RWPE1 (cell line): ENCODE measurements at regions not wholly inside any gene's neighbourhood (a gene's known extent, or its start where the extent isn't known, plus 50 kb on each side); places are given as distances from the start of the nearest gene placed in this dataset.

ENCODE experiments used
- CTCF ChIA-PET: fragments of 350-600 bp; sonication (Branson Sonifier 250); formaldehyde crosslinking; extraction: SDS; loops from one replicate; lab custom pipeline; 2021; lab: Yijun Ruan, JAX
- POLR2A ChIA-PET: fragments of 400-600 bp; formaldehyde crosslinking; extraction: SDS; loops from one replicate; lab custom pipeline; 2020; ENCODE audit warnings: antibody characterized with exemption; ENCODE audit not compliant: low non-redundant PET; lab: Yijun Ruan, JAX
- DNase-seq: peaks from one replicate; pipeline ENCODE4 v3.0.0; 2012; ENCODE audit warnings: low spot score
- H3K27ac ChIP-seq: fragments of 450-650 bp; 2 replicates; pipeline ENCODE4 v1.5.1; 2017
- TF ChIP-seq, protein P1 (sequence below): fragments of 450-650 bp; conservative IDR thresholded peaks from 2 replicates; pipeline ENCODE4 v1.5.1; 2017; ENCODE audit warnings: low read depth, mild to moderate bottlenecking

DNA sequence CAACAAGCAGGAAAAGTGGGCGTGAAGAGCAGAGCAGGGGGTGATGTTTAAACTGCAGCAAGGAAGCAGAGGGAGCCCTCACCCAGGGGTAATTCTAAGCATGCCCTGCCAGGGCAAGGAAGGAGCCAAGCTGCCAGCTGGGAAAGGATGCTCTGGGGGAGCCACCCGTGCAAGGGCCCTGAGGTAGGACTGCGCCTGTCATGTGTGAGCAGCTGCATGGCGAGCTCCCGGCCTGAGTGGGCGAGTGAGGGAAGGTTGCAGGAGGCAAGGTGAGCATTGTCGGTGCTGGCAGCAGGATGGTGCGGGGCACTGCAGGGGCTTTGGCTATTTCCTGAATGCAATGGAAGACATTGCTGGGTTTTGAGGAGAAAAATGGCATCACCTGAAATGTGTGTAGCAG lies 107.2 kb downstream of the COPS8 start:
- ChIA-PET CTCF (interaction anchor here (0.6 to 0.7 kb wide), 2 partner anchors 24 kb away, joined by 3 to 4 read pairs; no protein-coding TSS in a partner anchor), POLR2A (no interaction called here)
- no peak overlapping the region for H3K27ac ChIP-seq
- TF ChIP-seq, protein P1, sequence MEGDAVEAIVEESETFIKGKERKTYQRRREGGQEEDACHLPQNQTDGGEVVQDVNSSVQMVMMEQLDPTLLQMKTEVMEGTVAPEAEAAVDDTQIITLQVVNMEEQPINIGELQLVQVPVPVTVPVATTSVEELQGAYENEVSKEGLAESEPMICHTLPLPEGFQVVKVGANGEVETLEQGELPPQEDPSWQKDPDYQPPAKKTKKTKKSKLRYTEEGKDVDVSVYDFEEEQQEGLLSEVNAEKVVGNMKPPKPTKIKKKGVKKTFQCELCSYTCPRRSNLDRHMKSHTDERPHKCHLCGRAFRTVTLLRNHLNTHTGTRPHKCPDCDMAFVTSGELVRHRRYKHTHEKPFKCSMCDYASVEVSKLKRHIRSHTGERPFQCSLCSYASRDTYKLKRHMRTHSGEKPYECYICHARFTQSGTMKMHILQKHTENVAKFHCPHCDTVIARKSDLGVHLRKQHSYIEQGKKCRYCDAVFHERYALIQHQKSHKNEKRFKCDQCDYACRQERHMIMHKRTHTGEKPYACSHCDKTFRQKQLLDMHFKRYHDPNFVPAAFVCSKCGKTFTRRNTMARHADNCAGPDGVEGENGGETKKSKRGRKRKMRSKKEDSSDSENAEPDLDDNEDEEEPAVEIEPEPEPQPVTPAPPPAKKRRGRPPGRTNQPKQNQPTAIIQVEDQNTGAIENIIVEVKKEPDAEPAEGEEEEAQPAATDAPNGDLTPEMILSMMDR: no peak
- DNase-seq: no peak

DNA sequence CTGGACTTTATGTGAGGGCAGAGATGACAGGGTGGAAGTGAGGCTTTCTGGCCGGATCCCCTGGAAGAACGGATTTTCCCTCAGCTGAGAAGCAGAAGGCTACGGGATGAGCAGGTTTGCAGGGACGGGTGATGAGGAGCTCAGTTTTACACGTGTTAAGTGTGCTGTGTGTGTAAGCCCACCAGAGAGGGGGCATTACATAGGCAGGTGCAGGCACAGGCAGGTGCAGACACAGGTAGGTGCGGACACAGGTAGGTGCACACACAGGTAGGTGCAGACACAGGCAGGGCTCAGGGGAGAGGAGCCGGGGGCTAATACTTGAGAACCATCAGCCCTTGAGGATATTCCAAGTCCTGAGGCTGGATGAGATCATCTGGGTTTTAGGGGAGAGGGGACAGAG lies 107.7 kb downstream of the COPS8 start:
- TF ChIP-seq, protein P1: no peak
- H3K27ac ChIP-seq: no peak overlapping the region
- ChIA-PET CTCF (interaction anchor here (0.6 to 0.9 kb wide), 3 partner anchors 25 to 87 kb away, joined by 3 to 4 read pairs (median 3); no protein-coding TSS in a partner anchor), POLR2A (no interaction called here)
- DNase-seq: no peak

DNA sequence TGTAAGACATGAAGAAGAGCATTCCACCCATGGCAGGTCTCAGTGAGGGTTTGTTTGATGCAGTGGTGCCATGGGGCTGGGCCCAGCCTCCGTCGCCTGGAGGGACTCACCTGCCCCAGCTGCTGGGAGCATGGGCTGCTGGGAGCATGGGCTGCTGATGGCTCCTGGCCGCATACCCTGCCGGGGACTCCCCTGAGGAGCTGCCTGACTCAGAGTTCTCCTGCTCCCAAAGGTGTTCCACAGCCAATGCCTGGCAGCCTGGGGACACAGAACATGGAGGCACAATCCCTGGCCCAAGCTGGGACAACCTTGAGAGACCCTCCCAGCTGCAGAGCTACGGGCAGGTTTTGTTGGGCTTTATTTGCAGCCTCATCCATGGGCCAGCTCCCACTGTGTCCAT lies 108.4 kb downstream of the COPS8 start:
- no peak overlapping the region for H3K27ac ChIP-seq
- CTCF ChIA-PET: interaction anchor here (0.6 to 0.9 kb wide), 3 partner anchors 42 to 227 kb away, joined by 3 read pairs; no protein-coding TSS in a partner anchor
- DNase-seq: no peak
- POLR2A ChIA-PET: no interaction called here
- TF ChIP-seq, protein P1: no peak

DNA sequence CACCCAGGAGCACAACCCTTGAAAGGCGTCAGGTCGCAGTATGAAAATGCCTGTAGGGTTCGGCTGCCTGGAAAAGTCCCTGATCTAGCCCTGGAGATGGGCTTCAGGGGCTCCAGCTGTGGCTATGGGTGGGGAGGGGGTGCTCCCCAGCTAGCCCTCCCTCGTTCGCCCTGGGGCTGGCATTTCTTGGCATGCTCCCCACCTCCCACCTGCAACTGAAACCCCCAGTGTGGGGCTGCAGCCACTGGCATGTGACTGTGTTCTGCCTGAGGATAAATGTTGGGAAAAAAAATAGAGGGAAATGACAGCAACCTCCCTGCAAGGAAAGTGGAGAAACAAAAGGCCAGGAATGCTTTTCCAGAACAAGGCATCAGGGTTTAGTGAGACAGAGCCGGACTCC lies 109.2 kb downstream of the COPS8 start:
- H3K27ac ChIP-seq: no peak overlapping the region
- POLR2A ChIA-PET: no interaction called here
- no peak for DNase-seq
- CTCF ChIA-PET: no interaction called here
- TF ChIP-seq, protein P1: no peak

DNA sequence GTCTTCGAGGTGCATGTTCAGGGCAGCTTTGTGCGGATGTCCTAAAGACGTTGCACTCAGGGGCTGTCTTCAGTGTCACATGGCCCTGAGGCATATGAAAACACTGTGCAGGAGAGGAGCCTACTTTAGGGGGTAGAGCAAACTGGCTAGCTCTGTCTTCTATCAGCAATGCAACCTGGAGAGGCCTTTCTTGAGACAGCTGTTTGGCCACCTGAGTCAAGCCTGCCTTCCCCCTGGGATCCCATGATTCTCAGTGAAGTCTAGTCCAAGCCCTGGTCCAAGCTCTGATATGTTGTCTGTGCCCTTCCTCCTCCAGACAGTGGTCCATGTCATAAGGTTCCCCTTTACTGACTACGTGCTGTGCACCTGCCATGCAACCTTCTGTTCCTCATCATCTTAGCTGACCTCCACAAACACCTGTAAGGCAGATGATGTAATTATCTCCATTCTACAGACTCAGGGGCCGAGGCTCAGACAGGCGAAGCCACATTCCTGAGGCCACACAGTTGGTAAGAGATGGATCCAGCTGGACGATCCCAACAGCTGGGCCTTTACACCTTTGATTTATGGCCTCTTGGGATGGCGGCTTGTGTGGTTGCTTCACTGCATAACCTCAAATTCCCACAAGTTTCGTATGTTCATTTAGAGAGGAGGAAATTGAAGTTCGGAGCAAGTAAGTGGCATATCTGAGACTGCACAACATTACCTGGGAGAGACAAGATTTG lies 109.9 kb downstream of the COPS8 start:
- POLR2A ChIA-PET: no interaction called here
- no peak for DNase-seq
- TF ChIP-seq, protein P1: no peak
- CTCF ChIA-PET: interaction anchor here (1.0 kb wide), 1 partner anchor 338 kb away, joined by 8 read pairs; no protein-coding TSS in a partner anchor
- H3K27ac ChIP-seq: no peak overlapping the region

DNA sequence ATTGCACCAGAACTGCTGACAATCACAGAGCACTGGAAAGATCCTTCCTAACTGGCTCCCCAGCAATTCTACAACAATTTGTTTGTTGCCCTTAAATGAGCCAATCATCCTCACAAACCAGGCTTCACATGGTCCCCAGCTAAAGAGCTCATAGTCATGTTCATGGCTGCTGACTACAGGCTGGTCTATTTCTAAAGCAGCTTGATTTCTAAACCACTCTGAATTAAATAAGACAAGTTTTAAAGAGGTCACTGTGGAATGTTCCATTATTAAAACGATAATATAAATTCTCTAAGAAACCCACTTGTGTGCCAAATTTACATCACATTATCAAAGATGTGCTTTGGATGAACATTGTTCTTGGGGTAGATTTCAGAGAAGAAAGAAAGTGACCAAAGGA lies 110.7 kb downstream of the COPS8 start:
- POLR2A ChIA-PET: no interaction called here
- CTCF ChIA-PET: interaction anchor here (0.6 to 1.3 kb wide), 3 partner anchors 48 to 337 kb away, joined by 4 to 8 read pairs (median 6); no protein-coding TSS in a partner anchor

More for the DNA sequence above, 110.7 kb downstream of the COPS8 start:
- no peak overlapping the region for H3K27ac ChIP-seq
- TF ChIP-seq, protein P1: no peak
- no peak for DNase-seq
